Activated T-cell treated with anti-CD3 and anti-CD28 coated beads, Interleukin-2, amount 50 U/mL, for 4 hours (primary cell): ENCODE measurements at regions not wholly inside any gene's neighbourhood (a gene's known extent, or its start where the extent isn't known, plus 50 kb on each side); places are given as distances from the start of the nearest gene placed in this dataset.
"Not testable (repeated sequence)": the region's sequence is repeated elsewhere in the genome, so short reads cannot be mapped to it uniquely, and the experiment has no call there.

ENCODE experiments used
- ATAC-seq, 2 donors: fragments of 200-7000 bp; cut with Tn5 transposase; one replicate each; pipeline ENCODE4 v1.10.0; 2021
- DNase-seq: peaks from one replicate; pipeline ENCODE4 v3.0.0-alpha.2; 2020
- H3K27me3 Mint-ChIP-seq: one replicate; pipeline ENCODE4 v1.8.0; 2021; ENCODE audit warnings: low read depth, mixed read lengths
- H3K36me3 Mint-ChIP-seq: one replicate; pipeline ENCODE4 v1.8.0; 2022; ENCODE audit warnings: mixed read lengths; ENCODE audit not compliant: insufficient read depth
- H3K4me1 Mint-ChIP-seq: one replicate; pipeline ENCODE4 v1.8.0; 2021; ENCODE audit warnings: low read depth, mixed read lengths
- H3K4me3 Mint-ChIP-seq: one replicate; pipeline ENCODE4 v1.8.0; 2021; ENCODE audit warnings: mild to moderate bottlenecking, moderate library complexity, mixed read lengths
- H3K9me3 Mint-ChIP-seq: one replicate; pipeline ENCODE4 v1.8.0; 2021; ENCODE audit warnings: mixed read lengths

- DNase-seq (no peak), ATAC-seq (no peak)
- Mint-ChIP-seq H3K9me3 (peaks cover 14% of the 10 kb centered on the region), H3K27me3 (no peaks in the 10 kb centered on the region), H3K4me3 (no peak overlapping the region), H3K4me1 (no peaks in the 10 kb centered on the region), H3K36me3 (no peaks in the 10 kb centered on the region)
Measured at GRCh38 chr13:54640719-54641118, 1612.1 kb downstream of the OLFM4 start.

GRCh38 chr13:54643863-54644262 is 1615.2 kb downstream of the OLFM4 start:
- H3K4me3 Mint-ChIP-seq = no peak overlapping the region
- DNase-seq (no peak), ATAC-seq (no peak)
- H3K36me3 Mint-ChIP-seq = no peaks in the 10 kb centered on the region
- no peaks in the 10 kb centered on the region for H3K27me3 Mint-ChIP-seq
- H3K9me3 Mint-ChIP-seq = peaks cover 15% of the 10 kb centered on the region
- H3K4me1 Mint-ChIP-seq = no peaks in the 10 kb centered on the region

- Mint-ChIP-seq H3K27me3 (no peaks in the 10 kb centered on the region), H3K36me3 (no peaks in the 10 kb centered on the region), H3K4me1 (no peaks in the 10 kb centered on the region), H3K4me3 (no peak overlapping the region), H3K9me3 (peaks cover 13% of the 10 kb centered on the region)
- ATAC-seq (no peak), DNase-seq (no peak)
Measured at GRCh38 chr13:54647275-54647674, 1618.7 kb downstream of the OLFM4 start.

- Mint-ChIP-seq H3K4me3 (no peak overlapping the region), H3K9me3 (peaks cover 13% of the 10 kb centered on the region), H3K27me3 (no peaks in the 10 kb centered on the region), H3K36me3 (no peaks in the 10 kb centered on the region), H3K4me1 (no peaks in the 10 kb centered on the region)
- DNase-seq (no peak), ATAC-seq (no peak)
Measured at GRCh38 chr13:54657588-54657987, 1629.0 kb downstream of the OLFM4 start.

- H3K4me1 Mint-ChIP-seq = no peaks in the 10 kb centered on the region
- no peak for ATAC-seq
Measured at GRCh38 chr13:54658771-54659170, 1630.2 kb downstream of the OLFM4 start.

GRCh38 chr13:54660277-54660676 is 1631.7 kb downstream of the OLFM4 start:
- no peak overlapping the region for H3K4me3 Mint-ChIP-seq
- ATAC-seq (no peak), DNase-seq (no peak)
- peaks cover 8% of the 10 kb centered on the region for H3K9me3 Mint-ChIP-seq
- H3K36me3 Mint-ChIP-seq = no peaks in the 10 kb centered on the region
- H3K4me1 Mint-ChIP-seq = no peaks in the 10 kb centered on the region
- no peaks in the 10 kb centered on the region for H3K27me3 Mint-ChIP-seq

More at GRCh38 chr13:54658771-54659170, 1630.2 kb downstream of the OLFM4 start:
- no peak overlapping the region for H3K4me3 Mint-ChIP-seq
- no peaks in the 10 kb centered on the region for H3K27me3 Mint-ChIP-seq
- H3K9me3 Mint-ChIP-seq = peaks cover 8% of the 10 kb centered on the region
- DNase-seq = no peak
- H3K36me3 Mint-ChIP-seq = no peaks in the 10 kb centered on the region

GRCh38 chr13:54676526-54677113 is 1648.0 kb downstream of the OLFM4 start:
- Mint-ChIP-seq H3K4me1 (no peaks in the 10 kb centered on the region), H3K27me3 (no peaks in the 10 kb centered on the region), H3K4me3 (no peak overlapping the region), H3K36me3 (no peaks in the 10 kb centered on the region), H3K9me3 (peaks cover 4% of the 10 kb centered on the region)
- DNase-seq (no peak), ATAC-seq (no peak)

- Mint-ChIP-seq H3K9me3 (peaks cover 4% of the 10 kb centered on the region), H3K27me3 (no peaks in the 10 kb centered on the region), H3K36me3 (no peaks in the 10 kb centered on the region), H3K4me1 (no peaks in the 10 kb centered on the region), H3K4me3 (no peak overlapping the region)
- ATAC-seq (no peak), DNase-seq (no peak)
Measured at GRCh38 chr13:54682184-54682583, 1653.6 kb downstream of the OLFM4 start.

- DNase-seq = no peak
- H3K9me3 Mint-ChIP-seq = no peaks in the 10 kb centered on the region
- H3K27me3 Mint-ChIP-seq = no peaks in the 10 kb centered on the region
- ATAC-seq = no peak
- H3K36me3 Mint-ChIP-seq = no peaks in the 10 kb centered on the region
- H3K4me1 Mint-ChIP-seq = no peaks in the 10 kb centered on the region
- H3K4me3 Mint-ChIP-seq = no peak overlapping the region
Measured at GRCh38 chr13:54687173-54687572, 1658.6 kb downstream of the OLFM4 start.

GRCh38 chr13:54699831-54700230 is 1671.2 kb downstream of the OLFM4 start:
- H3K4me3 Mint-ChIP-seq = no peak overlapping the region
- no peaks in the 10 kb centered on the region for H3K36me3 Mint-ChIP-seq
- no peak for ATAC-seq
- H3K9me3 Mint-ChIP-seq = peaks cover 26% of the 10 kb centered on the region
- no peak for DNase-seq
- no peaks in the 10 kb centered on the region for H3K27me3 Mint-ChIP-seq
- no peaks in the 10 kb centered on the region for H3K4me1 Mint-ChIP-seq

GRCh38 chr13:54705738-54706137 is 1677.1 kb downstream of the OLFM4 start:
- no peaks in the 10 kb centered on the region for H3K36me3 Mint-ChIP-seq
- no peaks in the 10 kb centered on the region for H3K27me3 Mint-ChIP-seq
- peaks cover 13% of the 10 kb centered on the region for H3K9me3 Mint-ChIP-seq
- no peak for ATAC-seq
- no peak for DNase-seq
- H3K4me1 Mint-ChIP-seq = no peaks in the 10 kb centered on the region
- H3K4me3 Mint-ChIP-seq = no peak overlapping the region

GRCh38 chr13:54706336-54706735 is 1677.7 kb downstream of the OLFM4 start:
- Mint-ChIP-seq H3K27me3 (no peaks in the 10 kb centered on the region), H3K36me3 (no peaks in the 10 kb centered on the region), H3K9me3 (peaks cover 10% of the 10 kb centered on the region), H3K4me3 (no peak overlapping the region), H3K4me1 (no peaks in the 10 kb centered on the region)
- ATAC-seq (no peak), DNase-seq (no peak)

GRCh38 chr13:54709546-54709945 is 1680.9 kb downstream of the OLFM4 start:
- Mint-ChIP-seq H3K36me3 (no peaks in the 10 kb centered on the region), H3K4me1 (no peaks in the 10 kb centered on the region), H3K9me3 (peaks cover 12% of the 10 kb centered on the region), H3K27me3 (no peaks in the 10 kb centered on the region), H3K4me3 (no peak overlapping the region)
- no peak for DNase-seq
- ATAC-seq = no peak

GRCh38 chr13:54733639-54734038 is 1705.0 kb downstream of the OLFM4 start:
- Mint-ChIP-seq H3K9me3 (peaks cover 22% of the 10 kb centered on the region), H3K4me3 (no peak overlapping the region), H3K36me3 (no peaks in the 10 kb centered on the region), H3K4me1 (no peaks in the 10 kb centered on the region), H3K27me3 (no peaks in the 10 kb centered on the region)
- no peak for DNase-seq
- ATAC-seq = no peak

GRCh38 chr13:54737211-54737610 is 1708.6 kb downstream of the OLFM4 start:
- H3K4me3 Mint-ChIP-seq, H3K27me3 Mint-ChIP-seq: not testable (repeated sequence)

GRCh38 chr13:54742984-54743383 is 1714.4 kb downstream of the OLFM4 start:
- H3K36me3 Mint-ChIP-seq = no peaks in the 10 kb centered on the region

More at GRCh38 chr13:54737211-54737610, 1708.6 kb downstream of the OLFM4 start:
- not testable (repeated sequence) for H3K9me3 Mint-ChIP-seq, ATAC-seq, DNase-seq, H3K4me1 Mint-ChIP-seq, H3K36me3 Mint-ChIP-seq

More at GRCh38 chr13:54742984-54743383, 1714.4 kb downstream of the OLFM4 start:
- no peak for ATAC-seq
- no peaks in the 10 kb centered on the region for H3K4me1 Mint-ChIP-seq
- no peak overlapping the region for H3K4me3 Mint-ChIP-seq
- no peak for DNase-seq
- peaks cover 7% of the 10 kb centered on the region for H3K9me3 Mint-ChIP-seq
- H3K27me3 Mint-ChIP-seq = no peaks in the 10 kb centered on the region
